H1 (cell line): ENCODE measurements at regions not wholly inside any gene's neighbourhood (a gene's known extent, or its start where the extent isn't known, plus 50 kb on each side); places are given as distances from the start of the nearest gene placed in this dataset.
"Not testable (repeated sequence)": the region's sequence is repeated elsewhere in the genome, so short reads cannot be mapped to it uniquely, and the experiment has no call there.

Source experiments
- CTCF ChIA-PET: fragments of 300-600 bp; sonication (Branson Sonifier 250); formaldehyde crosslinking; loops from one replicate; lab custom pipeline; 2021; ENCODE audit not compliant: partially characterized antibody; lab: Charles Lee
- POLR2A ChIA-PET: fragments of 300-600 bp; sonication (Branson Sonifier 250); formaldehyde crosslinking; loops from one replicate; lab custom pipeline; 2021; ENCODE audit warnings: inconsistent platforms; ENCODE audit not compliant: partially characterized antibody; lab: Charles Lee
- DNase-seq, 2 experiments: peaks; one replicate each; pipeline versions ENCODE4 v3.0.0 to v3.0.0-alpha.2; 2010 to 2022; ENCODE audit warnings: low spot score in 2 of 2, low read depth in 1 of 2, mixed read lengths in 1 of 2
- FAIRE-seq: peaks from 2 replicates; lab custom pipeline; 2011; peaks lifted over from hg19 to GRCh38; lab: Jason Lieb, UNC
- H2AFZ ChIP-seq: 2 replicates; pipeline ENCODE4 v1.8.1; 2012; ENCODE audit warnings: low read length, inconsistent platforms
- H2AK5ac ChIP-seq: 2 replicates; pipeline ENCODE4 v1.6.1; 2013; ENCODE audit warnings: low read depth, low read length
- H2BK120ac ChIP-seq: replicated peaks from 2 replicates; pipeline ENCODE3; 2013; ENCODE audit warnings: low read depth, low read length, inconsistent platforms
- H2BK12ac ChIP-seq: 2 replicates; pipeline ENCODE4 v1.6.1; 2013; ENCODE audit warnings: low read depth, low read length
- H2BK15ac ChIP-seq: 2 replicates; pipeline ENCODE4 v1.6.1; 2013; ENCODE audit warnings: low read length
- H2BK20ac ChIP-seq: 2 replicates; pipeline ENCODE4 v1.6.1; 2013; ENCODE audit warnings: low read length
- H2BK5ac ChIP-seq: 2 replicates; pipeline ENCODE4 v1.6.1; 2013; ENCODE audit warnings: low read depth, low read length
- H3K14ac ChIP-seq: 2 replicates; pipeline ENCODE4 v1.6.1; 2013; ENCODE audit warnings: inconsistent platforms; ENCODE audit not compliant: insufficient read length
- H3K18ac ChIP-seq: 2 replicates; pipeline ENCODE4 v1.6.1; 2013; ENCODE audit warnings: low read length; ENCODE audit errors: extremely low read depth
- H3K23ac ChIP-seq: 2 replicates; pipeline ENCODE4 v1.6.1; 2013; ENCODE audit warnings: inconsistent platforms; ENCODE audit not compliant: insufficient read length
- H3K23me2 ChIP-seq: 2 replicates; pipeline ENCODE4 v1.6.1; 2013; ENCODE audit warnings: low read depth, low read length
- H3K27ac ChIP-seq: 2 replicates; pipeline ENCODE4 v1.6.1; 2011; ENCODE audit warnings: low read depth, low read length, inconsistent platforms
- H3K27me3 ChIP-seq, 4 experiments: replicated peaks in 1 of 4; 1 replicate in 1 of 4; 2 replicates in 3 of 4; pipeline versions ENCODE4 v1.6.1 to v1.8.1; 2011 to 2013; ENCODE audit warnings: low read length in 3 of 4, mild to moderate bottlenecking in 3 of 4, inconsistent platforms in 2 of 4, mixed read lengths in 2 of 4, moderate library complexity in 1 of 4; ENCODE audit not compliant: control insufficient read depth in 3 of 4, insufficient read depth in 3 of 4; ENCODE audit errors: extremely low read depth in 1 of 4
- H3K36me3 ChIP-seq, 4 experiments: 2 replicates each; pipeline versions ENCODE4 v1.6.1 to v1.8.1; 2011 to 2013; ENCODE audit warnings: mild to moderate bottlenecking in 4 of 4, low read length in 3 of 4, moderate library complexity in 2 of 4, control low read depth in 1 of 4, inconsistent platforms in 1 of 4; ENCODE audit not compliant: insufficient read depth in 4 of 4, control insufficient read depth in 2 of 4
- H3K4ac ChIP-seq: replicated peaks from 2 replicates; pipeline ENCODE3; 2013; ENCODE audit warnings: low read length, low read depth, mixed read lengths, inconsistent platforms; ENCODE audit not compliant: insufficient read length
- H3K4me1 ChIP-seq, 4 experiments: replicated peaks in 1 of 4; 1 replicate in 1 of 4; 2 replicates in 3 of 4; pipeline versions ENCODE4 v1.6.1 to v1.8.1; 2011 to 2013; ENCODE audit warnings: low read length in 3 of 4, inconsistent platforms in 2 of 4, mixed read lengths in 1 of 4; ENCODE audit not compliant: insufficient read depth in 4 of 4, control insufficient read depth in 3 of 4
- H3K4me2 ChIP-seq, 2 experiments: 2 replicates each; pipeline versions ENCODE4 v1.6.1 to v1.8.1; 2011 to 2013; ENCODE audit warnings: low read depth in 2 of 2, low read length in 2 of 2, control low read depth in 1 of 2, inconsistent platforms in 1 of 2, mild to moderate bottlenecking in 1 of 2; ENCODE audit not compliant: insufficient read depth in 1 of 2
- H3K4me3 ChIP-seq, 4 experiments: fragments of 200-600, 300-600 bp in 1 of 4; sonication (generic), shearing (Covaris generic), sonication (Bioruptor Twin) in 1 of 4; 2 replicates each; pipeline versions ENCODE4 v1.5.1 to v1.8.1; 2011 to 2016; ENCODE audit warnings: low read length in 4 of 4, low read depth in 3 of 4, control low read depth in 2 of 4, inconsistent platforms in 2 of 4, mild to moderate bottlenecking in 2 of 4, mixed read lengths in 1 of 4, moderate library complexity in 1 of 4; ENCODE audit not compliant: insufficient read depth in 2 of 4; ENCODE audit errors: extremely low read depth in 1 of 4
- H3K56ac ChIP-seq: replicated peaks from 2 replicates; pipeline ENCODE3; 2013; ENCODE audit warnings: low read depth, mild to moderate bottlenecking, mixed read lengths, low read length, inconsistent platforms; ENCODE audit not compliant: insufficient read length
- H3K79me1 ChIP-seq: 2 replicates; pipeline ENCODE4 v1.6.1; 2013; ENCODE audit warnings: low read depth, low read length, control low read depth
- H3K79me2 ChIP-seq, 2 experiments: 2 replicates each; pipeline versions ENCODE4 v1.6.1 to v1.8.1; 2012 to 2013; ENCODE audit warnings: low read length in 2 of 2, mild to moderate bottlenecking in 2 of 2, inconsistent platforms in 1 of 2; ENCODE audit not compliant: insufficient read depth in 2 of 2, control insufficient read depth in 1 of 2
- H3K9ac ChIP-seq, 4 experiments: replicated peaks in 1 of 4; 1 replicate in 1 of 4; 2 replicates in 3 of 4; pipeline versions ENCODE4 v1.6.1 to v1.8.1; 2011 to 2013; ENCODE audit warnings: low read depth in 3 of 4, low read length in 3 of 4, control low read depth in 2 of 4, mild to moderate bottlenecking in 2 of 4, moderate library complexity in 2 of 4, inconsistent platforms in 1 of 4; ENCODE audit errors: extremely low read depth in 1 of 4
- H3K9me3 ChIP-seq, 2 experiments: 2 replicates each; pipeline versions ENCODE4 v1.6.1 to v1.8.1; 2012 to 2013; ENCODE audit warnings: mild to moderate bottlenecking in 2 of 2, moderate library complexity in 2 of 2, control low read depth in 1 of 2, inconsistent platforms in 1 of 2, low read depth in 1 of 2, low read length in 1 of 2, mixed read lengths in 1 of 2; ENCODE audit not compliant: insufficient read depth in 2 of 2
- H4K20me1 ChIP-seq, 2 experiments: replicated peaks in 1 of 2; 2 replicates each; pipeline versions ENCODE3 to v1.8.1; 2011 to 2013; ENCODE audit warnings: inconsistent platforms in 2 of 2, low read length in 2 of 2, mild to moderate bottlenecking in 1 of 2; ENCODE audit not compliant: insufficient read depth in 2 of 2, control insufficient read depth in 1 of 2
- H4K5ac ChIP-seq: 2 replicates; pipeline ENCODE4 v1.6.1; 2013; ENCODE audit warnings: low read length, low read depth, mixed read lengths, inconsistent platforms; ENCODE audit not compliant: insufficient read length
- H4K8ac ChIP-seq: 2 replicates; pipeline ENCODE4 v1.8.0; 2013; ENCODE audit warnings: mild to moderate bottlenecking, moderate library complexity, low read length, inconsistent platforms; ENCODE audit not compliant: insufficient read depth; ENCODE audit errors: extremely low read depth
- H4K91ac ChIP-seq: replicated peaks from 2 replicates; pipeline ENCODE3; 2013; ENCODE audit warnings: low read length, mixed read lengths, inconsistent platforms; ENCODE audit not compliant: insufficient read length
- CEBPB ChIP-seq: IDR thresholded peaks from 2 replicates; pipeline ENCODE4 v1.6.1; 2012; ENCODE audit warnings: low read depth, low read length
- EP300 ChIP-seq, 2 experiments: IDR thresholded peaks; 1 replicate in 1 of 2; 2 replicates in 1 of 2; pipeline ENCODE4 v1.6.1; 2011 to 2012; ENCODE audit warnings: low read depth in 2 of 2, low read length in 2 of 2, mild to moderate bottlenecking in 2 of 2, borderline replicate concordance in 1 of 2, inconsistent platforms in 1 of 2, moderate library complexity in 1 of 2
- JUND ChIP-seq: IDR thresholded peaks from 2 replicates; pipeline ENCODE4 v1.6.1; 2011; ENCODE audit warnings: mild to moderate bottlenecking, improper control_type of control experiment, low read length
- NRF1 ChIP-seq: IDR thresholded peaks from 2 replicates; pipeline ENCODE4 v1.6.1; 2011; ENCODE audit warnings: mild to moderate bottlenecking, low read depth, low read length, improper control_type of control experiment
- SP1 ChIP-seq: IDR thresholded peaks from 2 replicates; pipeline ENCODE4 v1.6.1; 2011; ENCODE audit warnings: low read depth, low read length
- TBP ChIP-seq: IDR thresholded peaks from 2 replicates; pipeline ENCODE4 v1.6.1; 2011; ENCODE audit warnings: low read depth, low read length, improper control_type of control experiment
- WGBS, 2 experiments: shearing (Covaris generic) in 1 of 2; methylation state at CpG; one replicate each; pipeline versions ENCODE4 v1.1.6 to v1.1.7; 2013 to 2015; ENCODE audit warnings: low lambda C conversion rate in 2 of 2, mixed read lengths in 2 of 2, inconsistent platforms in 1 of 2, low coverage in 1 of 2, missing lambda C conversion rate in 1 of 2; ENCODE audit not compliant: insufficient replicate concordance in 2 of 2, insufficient coverage in 1 of 2, insufficient read length in 1 of 2; ENCODE audit errors: extremely low coverage in 1 of 2, missing lambda C conversion rate in 1 of 2; 5-methylcytosine and 5-hydroxymethylcytosine counted together

- TF ChIP-seq NRF1, result no peak
- TF ChIP-seq CEBPB, result no peak
- no peak for TF ChIP-seq EP300 (IDR thresholded peaks at IDR 0.05; ENCODE audit: borderline replicate concordance in 1 of 2, low read depth in 2 of 2, low read length in 2 of 2)
- TF ChIP-seq JUND, result 0 out of 2 replicates have a peak, but pooled peaks have one; percentile 8
- peak; percentile 30; the same call in 1 of the 2 replicates for TF ChIP-seq TBP
- no peak for TF ChIP-seq SP1
Observed at GRCh38 chr6:27126815-27127537, 120.5 kb upstream of the PRSS16 start (continued).

- H2BK12ac ChIP-seq, H2BK5ac ChIP-seq, H4K5ac ChIP-seq, H3K56ac ChIP-seq, H2BK120ac ChIP-seq, H3K9me3 ChIP-seq, H2BK20ac ChIP-seq, H4K20me1 ChIP-seq, DNase-seq, H2AK5ac ChIP-seq, H2AFZ ChIP-seq, H3K79me2 ChIP-seq, H3K9ac ChIP-seq, FAIRE-seq, H3K27ac ChIP-seq, H3K23me2 ChIP-seq, H3K18ac ChIP-seq, H3K4me1 ChIP-seq, H4K8ac ChIP-seq, H4K91ac ChIP-seq, H3K36me3 ChIP-seq, H3K23ac ChIP-seq, H2BK15ac ChIP-seq, H3K27me3 ChIP-seq, H3K14ac ChIP-seq, H3K4me3 ChIP-seq, H3K79me1 ChIP-seq, H3K4ac ChIP-seq: not testable (repeated sequence)
- ChIA-PET CTCF (interaction anchor here (0.6 to 2.2 kb wide), 4 partner anchors 9 to 147 kb away, joined by 3 to 5 read pairs (median 4); no protein-coding TSS in a partner anchor), POLR2A (interaction anchor here (1.5 to 9.6 kb wide), 4 partner anchors 11 to 765 kb away, joined by 3 to 824 read pairs (median 124); a partner anchor contains a TSS)
- 87% methylated on average over 4 of the region's 4 CpGs; no CpG with 5 or more reads in 1 of the 2 experiments for WGBS, 2 experiments
- 0 out of 4 replicates have a peak overlapping the region, but pooled peaks of 1 of the 2 experiments have one; percentile 0 for H3K4me2 ChIP-seq
Observed at GRCh38 chr6:27127874-27128273, 119.6 kb upstream of the PRSS16 start.
